CD4-positive, alpha-beta T cell treated with Interferon gamma for 1 hour (primary cell): ENCODE measurements at regions not wholly inside any gene's neighbourhood (a gene's known extent, or its start where the extent isn't known, plus 50 kb on each side); places are given as distances from the start of the nearest gene placed in this dataset.

Source experiments
- DNase-seq: peaks from one replicate; pipeline ENCODE4 v3.0.0-alpha.2; 2020

DNA sequence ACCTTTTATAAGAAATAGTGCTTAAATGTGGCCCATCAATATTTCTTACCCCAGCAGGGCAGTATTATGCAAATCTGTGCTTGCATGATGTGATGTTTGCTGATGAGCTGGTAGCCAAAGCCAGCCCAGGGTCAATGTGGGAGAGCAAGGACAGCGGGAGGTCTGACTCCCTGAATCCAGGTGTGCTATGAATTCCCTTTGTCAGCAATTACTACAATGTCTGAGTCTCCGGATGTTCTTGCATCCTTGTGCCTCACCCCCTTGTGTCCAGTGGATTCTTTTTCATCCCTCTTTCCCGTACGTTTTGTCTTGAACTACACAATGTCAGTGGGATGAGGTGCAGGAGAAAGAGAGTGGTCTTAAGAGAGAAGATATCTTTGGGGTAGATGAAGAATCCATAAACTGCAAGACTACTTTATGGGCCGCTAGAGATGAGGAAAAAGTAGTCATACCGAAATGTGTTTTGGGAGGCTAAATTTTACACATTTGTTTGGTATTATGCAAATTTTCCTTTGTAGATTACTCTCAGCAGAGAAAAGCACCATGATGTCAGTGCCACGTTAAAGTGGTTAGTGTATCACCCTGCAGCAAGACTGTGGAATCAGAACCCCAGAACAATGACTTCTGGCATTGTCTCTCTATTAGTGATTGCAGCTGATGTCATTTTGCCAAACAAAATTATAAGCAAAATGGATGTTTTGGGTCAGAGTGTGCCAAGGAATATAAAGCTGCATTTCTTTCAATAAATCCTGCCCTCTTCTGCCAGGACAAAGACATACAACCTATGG is 53.5 kb upstream of the TSHZ3 start:
- DNase-seq = no peak

DNA sequence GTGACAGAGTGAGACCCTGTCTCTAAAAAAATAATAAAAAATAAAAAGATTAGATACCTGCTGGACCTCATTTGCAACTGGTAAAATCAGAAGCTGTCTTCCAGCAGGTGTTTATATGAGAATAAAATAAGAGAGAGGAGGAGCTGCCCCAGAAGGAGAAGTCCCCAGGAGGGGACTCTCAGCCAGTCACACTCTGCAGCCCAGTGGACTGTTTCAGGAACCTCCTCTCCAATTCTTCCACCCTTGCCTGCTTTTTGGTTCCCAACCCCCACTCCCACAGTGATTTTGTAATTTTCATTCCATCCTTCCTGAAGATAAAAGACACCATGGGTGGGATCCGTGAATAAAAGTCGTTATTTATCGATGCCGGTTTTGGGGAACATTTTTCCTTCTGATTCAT is 56.9 kb upstream of the TSHZ3 start:
- no peak for DNase-seq

DNA sequence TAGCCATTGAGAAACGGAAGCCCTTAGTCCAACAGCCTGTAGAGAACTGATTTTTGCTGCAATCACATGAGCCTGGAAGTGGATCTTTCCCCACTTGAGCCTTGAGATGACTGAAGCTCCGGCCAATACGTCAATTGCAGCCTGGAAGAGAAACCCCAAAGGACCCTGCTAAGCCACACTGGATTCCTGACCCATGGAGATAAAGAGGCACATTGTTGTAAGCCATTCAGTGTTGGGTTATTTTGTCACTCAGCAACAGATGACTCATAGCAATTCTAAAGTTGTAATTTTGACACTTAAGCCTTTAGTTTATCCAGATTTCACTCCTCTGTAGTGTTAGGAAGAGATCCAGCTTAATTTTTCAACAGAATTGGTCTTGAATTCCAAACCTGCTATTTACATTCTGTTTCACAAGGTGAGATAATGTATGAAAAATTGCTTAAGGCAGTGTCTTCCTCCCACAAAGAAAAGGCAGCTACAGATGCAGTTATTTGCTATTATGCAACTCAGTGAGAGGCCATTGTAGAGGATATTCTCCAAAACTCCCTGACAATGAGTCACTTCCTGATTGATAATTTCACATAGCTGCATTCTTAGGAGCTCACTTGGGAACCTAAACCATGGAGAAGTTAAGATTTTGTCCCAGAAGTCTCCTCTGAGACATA is 59.4 kb upstream of the TSHZ3 start:
- DNase-seq = no peak

DNA sequence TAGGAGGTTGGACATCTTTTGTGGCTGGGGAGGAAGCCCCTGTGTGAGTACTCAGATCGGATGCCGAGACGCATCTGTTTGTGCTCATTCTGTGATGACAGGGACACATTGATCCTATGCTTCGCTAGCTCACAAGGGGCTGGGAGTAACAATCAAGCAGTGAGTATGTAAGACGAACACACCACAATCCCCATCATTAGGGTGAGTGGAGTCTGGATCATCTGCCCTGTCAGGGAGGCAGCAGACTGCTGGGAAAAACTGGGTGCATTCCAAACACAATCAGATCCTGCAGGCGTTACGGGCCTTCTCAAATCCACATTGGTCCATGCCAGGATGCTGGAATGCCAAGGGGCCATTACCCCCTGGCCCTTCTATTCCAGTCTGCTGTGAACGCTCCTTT is 64.1 kb upstream of the TSHZ3 start:
- no peak for DNase-seq

DNA sequence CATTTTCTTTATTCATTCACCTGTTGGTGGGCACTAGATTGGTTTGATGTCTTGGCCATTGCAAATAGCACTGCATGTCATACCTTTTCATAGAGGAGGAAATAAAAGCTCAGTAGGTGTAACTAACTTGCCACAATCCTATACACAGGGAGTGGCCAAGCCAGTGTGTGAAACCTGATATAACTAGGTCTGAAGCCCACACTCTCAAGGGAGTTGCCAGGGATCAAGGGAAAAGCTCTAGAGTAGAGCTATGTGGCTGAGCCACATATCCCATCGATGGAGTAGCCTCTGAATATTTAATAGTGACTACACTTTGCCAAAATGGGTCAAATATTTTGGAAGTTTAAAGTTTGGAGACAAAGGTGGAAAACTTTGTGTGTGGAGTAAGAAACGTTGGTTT is 66.1 kb upstream of the TSHZ3 start:
- no peak for DNase-seq

DNA sequence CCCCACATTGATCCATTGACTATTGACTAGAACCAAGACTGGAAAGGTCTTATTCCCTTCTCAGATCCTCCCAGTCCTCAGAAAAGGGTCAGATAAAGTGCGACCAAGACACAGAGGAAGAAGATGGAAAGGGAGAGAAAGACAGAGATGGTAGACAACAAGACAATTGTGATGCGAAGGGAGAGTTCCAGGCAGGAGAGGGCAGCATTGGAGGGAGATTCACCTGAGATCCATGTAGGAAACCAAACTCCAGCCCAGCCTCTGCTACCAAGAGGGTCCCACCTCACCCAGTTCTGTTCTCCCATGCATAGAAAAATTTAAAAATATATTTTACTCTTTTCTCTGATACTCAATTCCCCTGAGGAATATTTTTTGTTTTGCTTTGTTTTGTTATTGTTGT is 67.3 kb upstream of the TSHZ3 start:
- no peak for DNase-seq

DNA sequence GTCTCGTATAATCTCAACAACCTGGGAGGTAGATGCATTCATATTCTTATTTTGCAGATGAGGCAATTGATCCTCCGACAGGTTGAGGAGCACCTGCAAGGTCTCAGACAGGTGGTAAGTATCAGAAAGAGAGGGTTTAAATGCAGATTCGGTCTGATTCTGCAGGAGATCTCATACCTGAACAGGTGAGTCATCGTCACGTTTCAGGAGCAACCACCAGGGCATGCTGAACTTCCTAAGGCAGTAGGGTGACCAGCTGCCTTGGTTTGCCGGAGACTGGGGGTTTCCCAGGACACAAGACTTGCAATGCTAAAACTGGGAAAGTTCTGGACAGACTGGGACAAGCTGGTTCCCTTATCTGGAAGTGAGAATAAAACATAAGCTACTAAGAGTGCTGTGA is 68.8 kb upstream of the TSHZ3 start:
- DNase-seq = no peak

DNA sequence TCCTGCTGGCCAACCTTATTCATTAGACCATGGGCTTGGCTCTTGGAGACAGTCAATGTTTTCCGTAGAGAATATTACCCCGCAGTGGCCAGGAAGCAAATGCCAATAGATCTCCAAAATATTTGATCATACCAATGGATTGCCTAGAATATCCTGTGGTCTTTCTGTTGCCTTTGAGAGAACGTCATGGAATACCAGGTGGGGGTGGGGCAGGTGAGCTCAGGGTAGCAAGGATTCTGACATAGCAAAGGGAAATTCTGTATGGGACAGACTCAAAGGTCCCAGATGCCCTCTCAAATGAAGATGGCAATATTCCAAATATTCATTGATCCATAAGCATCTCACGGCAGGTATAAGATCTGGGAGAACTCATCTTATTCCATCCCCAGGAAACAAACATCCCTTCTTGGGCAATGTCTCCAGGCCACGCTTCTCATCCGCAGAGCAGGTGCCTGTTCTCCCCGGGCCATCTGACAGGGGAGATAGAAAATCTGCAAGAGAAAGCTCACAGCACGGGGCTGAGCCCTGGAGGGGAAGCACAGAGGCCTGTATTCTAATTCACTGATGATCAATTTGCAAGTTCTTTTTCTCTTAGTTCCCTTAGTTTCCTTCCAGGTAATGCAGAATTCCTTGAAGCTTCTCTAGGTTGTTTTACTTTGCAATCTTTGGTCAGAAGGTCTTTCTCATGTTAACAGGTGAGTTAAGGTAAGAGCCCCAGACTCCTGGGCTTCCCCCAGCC is 69.6 kb upstream of the TSHZ3 start:
- DNase-seq = no peak

DNA sequence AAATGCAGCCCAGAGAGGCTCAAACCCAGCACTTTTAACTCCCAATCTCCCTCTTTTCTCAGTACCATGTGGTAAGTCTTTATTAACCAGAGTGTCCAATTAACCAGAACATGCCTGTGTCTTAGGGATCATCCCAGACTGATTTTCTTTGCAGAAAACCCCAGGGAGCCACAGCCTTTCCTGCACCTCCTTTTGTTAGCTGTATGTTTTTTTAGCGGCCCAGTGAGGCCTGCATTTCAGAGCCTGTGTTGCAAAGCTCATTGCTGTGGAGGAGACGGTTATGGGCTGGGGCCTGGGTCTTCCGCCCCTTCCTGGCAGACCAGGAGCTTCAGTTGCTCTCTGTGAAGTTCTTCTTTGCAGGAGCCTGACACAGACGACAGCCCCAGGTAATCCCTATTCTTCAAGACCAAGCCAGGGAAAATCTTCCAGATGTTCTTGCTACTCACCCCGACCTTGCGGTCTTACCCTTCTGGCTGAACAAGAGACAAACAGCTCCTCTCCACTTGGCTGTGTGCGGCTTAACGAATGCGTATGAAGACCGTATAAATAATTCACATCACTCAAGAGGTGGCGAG is 70.7 kb upstream of the TSHZ3 start:
- DNase-seq = no peak

DNA sequence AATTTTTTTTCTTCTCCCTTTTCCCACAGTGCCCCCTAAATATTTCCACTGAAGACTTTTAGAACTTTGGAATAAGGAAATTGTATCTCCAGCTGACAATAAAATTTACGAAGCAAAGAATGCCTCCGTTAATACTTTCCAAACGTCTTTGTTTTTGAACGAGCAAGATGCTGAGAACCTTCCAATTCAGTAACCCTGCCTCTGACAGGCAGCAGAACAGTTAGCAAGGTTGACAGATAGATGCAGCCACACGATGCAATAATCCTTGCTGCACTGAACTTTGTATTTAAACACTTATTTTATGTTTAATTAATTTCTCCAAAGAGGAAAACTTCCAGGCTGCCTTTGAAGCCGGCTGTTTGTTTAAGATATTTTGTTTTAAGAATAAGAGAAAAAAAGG is 71.8 kb upstream of the TSHZ3 start:
- DNase-seq = no peak

DNA sequence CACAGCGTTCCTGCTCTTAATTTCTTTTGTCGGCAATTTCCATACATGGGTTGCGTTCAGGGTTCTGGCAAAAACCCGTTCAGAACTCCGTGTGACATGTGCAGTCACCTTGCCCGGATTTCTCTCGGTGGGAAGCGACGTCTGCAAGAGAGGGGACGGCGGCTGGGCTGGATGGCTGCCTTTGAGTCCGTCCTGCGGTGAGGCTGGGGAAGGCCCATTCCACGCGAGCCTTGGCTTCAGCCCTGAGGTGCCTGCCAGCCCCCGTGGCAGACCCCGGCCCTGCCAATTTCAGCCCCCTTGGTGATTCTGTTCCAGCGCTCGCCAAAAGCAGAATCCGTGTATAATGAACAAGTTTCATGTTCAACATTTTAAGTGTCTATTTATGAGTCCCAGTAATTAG is 72.6 kb upstream of the TSHZ3 start:
- DNase-seq = no peak

DNA sequence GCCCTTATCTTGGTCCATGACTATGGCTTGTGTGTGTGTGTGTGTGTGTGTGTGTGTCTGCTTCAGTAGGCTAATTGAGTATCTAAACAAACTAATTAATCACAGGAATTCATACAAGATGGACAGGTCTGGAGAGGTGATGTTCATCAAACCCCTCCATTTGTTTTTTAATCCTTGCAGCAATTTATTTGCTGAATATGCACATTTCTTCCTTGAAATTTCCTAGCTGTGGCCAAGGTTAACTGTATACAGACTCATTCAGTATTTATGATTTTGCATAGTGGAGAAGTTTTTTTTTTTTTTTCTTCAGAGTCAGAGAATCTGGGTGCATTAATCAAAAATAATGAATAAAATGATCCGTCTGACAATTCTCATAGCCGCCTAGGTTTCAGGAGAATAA is 74.7 kb upstream of the TSHZ3 start:
- no peak for DNase-seq

DNA sequence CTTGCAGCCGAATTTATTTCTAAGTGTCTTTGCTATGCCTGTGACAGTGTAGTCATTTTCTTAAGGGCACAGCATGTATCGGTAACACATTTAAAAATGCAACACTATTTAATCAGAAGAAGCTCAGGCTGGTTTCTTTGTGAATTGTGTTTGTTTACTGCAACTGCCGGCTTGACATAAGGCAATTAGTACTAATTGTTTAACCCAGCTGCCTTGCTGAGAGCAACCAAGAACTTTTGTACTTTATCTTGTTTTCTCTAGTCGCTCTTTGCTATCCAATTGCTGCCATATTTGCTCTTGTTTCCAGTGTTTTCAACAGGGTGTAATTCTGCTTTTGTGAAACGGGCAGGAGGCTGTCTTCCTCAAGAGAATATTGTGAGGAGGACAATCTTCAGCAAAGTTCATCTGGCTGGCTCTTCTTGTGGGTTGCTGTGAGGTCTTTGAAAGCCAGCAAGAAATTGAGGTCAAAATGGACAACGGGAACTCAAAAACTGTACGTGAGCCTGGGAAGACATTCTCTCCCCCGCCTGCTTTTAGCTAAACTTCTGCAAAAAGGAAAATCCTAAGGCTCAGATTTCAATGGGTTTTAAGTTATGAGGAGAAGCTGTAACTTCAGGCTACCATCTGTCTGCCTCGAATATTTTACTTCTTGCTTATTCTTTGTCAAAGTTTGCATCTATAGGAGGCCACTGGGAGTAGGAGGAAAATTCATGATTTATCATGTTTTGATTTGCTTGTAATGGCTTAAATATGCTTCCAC is 75.8 kb upstream of the TSHZ3 start:
- no peak for DNase-seq

DNA sequence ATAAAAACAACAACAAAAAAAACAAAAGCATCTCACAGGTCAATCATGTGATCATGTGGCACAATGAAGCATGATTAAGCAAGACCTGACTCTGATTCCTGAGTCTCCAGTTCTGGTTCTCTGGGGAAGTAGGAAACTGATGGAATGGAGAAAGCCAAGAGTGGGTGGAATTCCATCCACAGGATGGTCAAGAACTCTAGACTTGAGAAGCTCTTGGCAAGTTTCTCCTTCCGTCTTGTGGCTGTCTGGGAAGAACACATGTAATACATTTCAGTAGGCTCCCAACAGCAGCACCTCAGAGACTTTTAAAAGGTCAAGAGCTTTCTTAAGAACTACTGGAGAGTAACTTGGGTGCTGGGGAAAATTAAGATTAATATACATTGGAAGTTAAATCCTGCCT is 78.6 kb upstream of the TSHZ3 start:
- no peak for DNase-seq

DNA sequence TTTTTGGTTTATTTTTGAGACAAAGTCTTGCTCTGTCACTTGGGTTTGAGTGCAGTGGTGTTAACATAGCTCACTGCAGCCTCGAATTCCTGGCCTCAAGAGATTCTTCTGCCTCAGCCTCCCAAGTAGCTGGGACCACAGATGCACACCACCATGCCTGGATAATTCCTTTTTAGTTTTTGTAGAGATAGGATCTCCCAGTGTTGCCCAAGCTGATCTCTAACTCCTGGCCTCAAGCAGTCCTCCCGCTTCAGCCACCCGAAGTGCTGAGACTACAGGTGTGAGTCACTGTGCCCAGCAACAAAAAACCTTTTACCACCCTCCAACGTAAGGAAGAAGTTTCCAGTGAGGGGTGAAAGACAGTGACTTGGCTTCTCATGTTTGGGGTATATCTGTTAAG is 81.1 kb upstream of the TSHZ3 start:
- DNase-seq = no peak

DNA sequence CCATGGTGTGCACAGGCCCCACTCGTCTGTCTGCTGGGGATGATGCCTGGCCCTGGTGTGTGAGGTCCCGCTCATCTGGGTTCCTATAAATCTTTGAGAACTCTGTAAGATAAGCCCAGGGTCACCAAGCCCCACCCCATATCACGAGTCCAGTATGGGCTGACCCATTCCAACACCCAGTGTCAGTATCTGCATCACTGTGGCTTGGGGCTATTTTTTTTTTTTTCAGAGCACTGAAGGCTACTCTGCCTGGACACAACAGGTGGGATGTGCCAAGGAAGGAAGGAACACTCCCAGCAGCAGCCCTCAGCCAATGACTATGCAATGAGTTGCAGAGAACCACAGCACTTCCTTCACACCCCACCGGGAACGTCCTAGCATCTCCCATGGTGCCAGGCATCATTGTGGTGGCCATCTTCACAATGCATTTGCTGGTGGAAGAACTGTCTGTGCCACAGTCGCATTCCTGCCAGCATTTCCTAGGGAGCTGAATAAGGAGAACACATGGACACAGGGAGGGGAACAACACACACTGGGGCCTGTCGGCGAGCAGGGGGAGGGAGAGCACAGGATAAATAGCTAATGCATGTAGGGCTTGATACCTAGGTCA is 83.1 kb upstream of the TSHZ3 start:
- DNase-seq = no peak

DNA sequence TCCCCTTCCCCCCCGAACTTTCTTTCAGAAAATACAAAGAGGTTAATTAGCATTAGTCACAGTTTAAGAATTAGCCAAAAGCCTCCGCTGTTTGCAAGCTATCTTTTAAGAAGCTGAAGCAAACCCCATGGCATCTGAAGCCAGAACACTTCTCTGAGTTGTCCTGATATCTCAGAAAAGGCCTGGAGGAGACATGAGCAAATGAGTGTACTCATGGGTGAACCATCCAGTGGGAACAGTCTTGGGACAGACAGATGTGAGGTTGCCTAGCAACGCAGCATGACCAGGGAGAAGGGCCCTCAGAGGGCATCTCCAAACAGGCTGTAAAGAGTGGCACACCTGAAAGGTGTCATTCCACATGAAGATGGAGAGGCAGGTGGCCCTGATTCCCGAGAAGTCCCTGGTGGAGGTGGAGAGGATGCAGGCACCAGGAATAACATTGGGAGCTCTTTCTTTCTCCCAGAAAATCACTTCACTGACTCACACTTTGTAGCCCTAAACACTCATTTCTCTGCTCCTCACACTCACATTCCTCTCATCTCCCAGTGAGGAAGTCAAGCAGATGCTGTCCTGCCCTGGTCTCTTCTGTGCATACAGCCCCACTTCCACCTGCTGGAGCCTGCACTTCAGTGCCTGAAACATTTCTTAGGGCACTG is 87.0 kb upstream of the TSHZ3 start:
- no peak for DNase-seq

DNA sequence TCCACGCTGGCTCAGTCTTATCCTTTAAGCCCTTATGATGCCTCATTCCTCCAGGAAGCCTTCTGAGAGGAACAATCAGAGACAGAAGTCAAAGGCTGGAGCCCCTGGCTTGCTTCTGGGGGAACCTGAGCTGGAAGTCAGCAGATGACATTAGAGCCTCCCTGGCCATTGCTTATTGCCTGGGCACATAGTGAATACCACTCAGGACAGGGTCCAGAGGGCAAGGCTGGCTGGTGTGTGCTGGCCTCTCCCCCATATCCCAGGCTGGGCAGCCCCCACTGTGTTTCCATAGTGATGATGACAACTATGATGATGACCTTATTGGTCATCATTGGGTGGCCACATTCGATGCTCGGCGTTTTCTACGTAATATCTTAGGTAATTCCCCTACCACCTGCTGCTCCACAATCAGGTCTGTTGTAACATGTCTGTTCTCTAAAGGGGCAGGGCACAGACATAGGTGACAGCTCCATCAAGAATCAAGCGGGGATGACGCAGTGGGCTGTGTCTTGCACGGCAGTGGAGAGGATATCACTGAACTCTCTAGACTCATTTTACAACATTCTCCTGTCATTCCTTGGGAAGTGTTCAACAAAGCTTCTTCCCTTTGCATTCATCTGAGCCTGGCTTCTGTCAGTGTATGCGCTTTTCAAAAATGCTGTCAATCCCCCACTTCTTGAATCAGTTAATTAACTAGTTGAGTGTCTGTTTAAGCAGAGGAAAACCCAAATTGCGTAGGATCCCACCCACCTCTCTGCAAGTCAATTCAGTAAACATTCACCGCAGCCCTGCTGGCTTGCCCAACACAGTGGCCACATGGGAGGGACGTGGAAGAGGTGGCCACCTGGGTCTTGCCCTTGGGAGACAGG is 89.4 kb upstream of the TSHZ3 start:
- no peak for DNase-seq

DNA sequence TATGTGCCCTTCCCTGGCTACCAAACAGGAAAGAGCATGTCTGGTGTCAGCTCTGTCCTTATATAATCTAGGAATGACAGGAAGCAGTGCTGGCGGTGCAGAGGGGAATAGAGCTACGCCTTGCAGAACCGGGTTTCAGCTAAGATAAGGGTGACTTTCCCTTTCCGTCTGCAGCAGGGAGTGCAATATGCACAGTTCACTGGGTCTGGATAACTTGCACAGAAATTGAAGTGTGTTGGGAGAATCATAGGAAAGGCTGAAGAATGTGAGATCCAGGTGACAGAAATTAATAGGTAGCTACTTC is 90.0 kb upstream of the TSHZ3 start:
- no peak for DNase-seq

DNA sequence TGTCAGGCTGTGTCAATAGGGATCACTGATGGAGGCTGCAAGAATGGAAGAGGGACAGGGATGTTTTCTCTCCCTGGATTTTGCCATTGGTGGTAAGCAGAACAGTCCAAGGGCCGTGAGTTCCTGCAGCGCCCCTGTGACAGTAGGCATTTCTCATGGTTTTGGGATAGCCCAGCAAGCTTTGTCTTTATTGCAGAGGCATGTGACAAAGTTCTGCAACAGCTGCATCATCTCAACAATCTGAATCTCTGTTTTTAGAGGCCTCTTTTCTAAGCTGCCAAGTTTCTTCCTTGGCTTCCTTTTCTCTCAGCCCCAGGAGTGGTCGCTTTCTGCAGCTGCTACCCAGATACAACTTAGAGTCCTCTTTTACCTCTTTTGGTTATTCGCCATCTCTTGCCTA is 95.7 kb upstream of the TSHZ3 start:
- DNase-seq = no peak

DNA sequence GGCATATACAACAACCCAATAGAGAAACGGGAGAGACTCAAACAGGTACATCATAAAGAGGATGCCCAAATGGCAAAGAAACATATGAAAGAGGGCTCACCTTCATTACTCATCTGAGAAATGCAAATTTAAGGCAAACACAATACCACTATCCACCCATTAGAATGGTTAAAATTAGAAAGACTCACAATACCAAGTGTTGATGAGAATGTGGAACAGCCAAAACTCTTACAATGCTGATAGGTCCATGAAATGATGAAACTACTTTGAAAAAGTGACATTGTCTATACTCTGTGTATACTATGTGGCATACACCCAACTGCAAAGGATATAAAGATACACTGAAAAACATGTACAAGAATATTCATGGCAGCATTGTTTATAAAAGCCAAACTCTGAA is 96.2 kb upstream of the TSHZ3 start:
- no peak for DNase-seq
